ENCODE measurements at regions not wholly inside any gene's neighbourhood (a gene's known extent, or its start where the extent isn't known, plus 50 kb on each side); places are given as distances from the start of the nearest gene placed in this dataset.
"Not testable (repeated sequence)": the region's sequence is repeated elsewhere in the genome, so short reads cannot be mapped to it uniquely, and the experiment has no call there.

DNA sequence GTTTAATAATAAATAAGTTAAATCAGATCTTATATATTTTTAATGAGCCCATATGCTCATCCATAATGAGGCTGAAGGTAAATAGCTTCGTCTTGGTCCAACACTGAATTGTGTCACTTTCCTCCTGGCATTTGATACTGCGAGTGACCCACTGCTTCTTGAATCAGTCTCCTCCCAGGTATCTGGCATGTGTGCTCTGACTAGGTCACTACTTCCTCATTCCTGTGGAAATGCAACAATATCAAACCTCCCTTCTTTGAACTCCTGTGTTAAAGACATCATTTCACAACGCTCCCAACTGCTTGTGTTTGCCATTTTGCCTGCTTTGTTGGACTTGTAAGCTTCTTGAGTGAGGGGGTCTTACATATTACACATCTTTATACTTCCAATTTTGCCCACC is 157.7 kb downstream of the SLC24A2 start:
- intact Hi-C loops (cut with DNase I; ENCODE audit: low total_unique reads) (no loop called here), in situ Hi-C loops (cut with MboI; ENCODE audit: low sequenced_read_pairs in 4 of 4) (no loop called here)
- H3K27ac ChIP-seq, result no peak overlapping the region
- no peaks in the 10 kb centered on the region for H3K4me1 ChIP-seq
- no peaks in the 10 kb centered on the region for H3K36me3 ChIP-seq
- ATAC-seq, result no peak
- no peak overlapping the region for H3K4me3 ChIP-seq
- DNase-seq, result no peak
- TF ChIP-seq, protein P1, sequence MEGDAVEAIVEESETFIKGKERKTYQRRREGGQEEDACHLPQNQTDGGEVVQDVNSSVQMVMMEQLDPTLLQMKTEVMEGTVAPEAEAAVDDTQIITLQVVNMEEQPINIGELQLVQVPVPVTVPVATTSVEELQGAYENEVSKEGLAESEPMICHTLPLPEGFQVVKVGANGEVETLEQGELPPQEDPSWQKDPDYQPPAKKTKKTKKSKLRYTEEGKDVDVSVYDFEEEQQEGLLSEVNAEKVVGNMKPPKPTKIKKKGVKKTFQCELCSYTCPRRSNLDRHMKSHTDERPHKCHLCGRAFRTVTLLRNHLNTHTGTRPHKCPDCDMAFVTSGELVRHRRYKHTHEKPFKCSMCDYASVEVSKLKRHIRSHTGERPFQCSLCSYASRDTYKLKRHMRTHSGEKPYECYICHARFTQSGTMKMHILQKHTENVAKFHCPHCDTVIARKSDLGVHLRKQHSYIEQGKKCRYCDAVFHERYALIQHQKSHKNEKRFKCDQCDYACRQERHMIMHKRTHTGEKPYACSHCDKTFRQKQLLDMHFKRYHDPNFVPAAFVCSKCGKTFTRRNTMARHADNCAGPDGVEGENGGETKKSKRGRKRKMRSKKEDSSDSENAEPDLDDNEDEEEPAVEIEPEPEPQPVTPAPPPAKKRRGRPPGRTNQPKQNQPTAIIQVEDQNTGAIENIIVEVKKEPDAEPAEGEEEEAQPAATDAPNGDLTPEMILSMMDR (IDR thresholded peaks at IDR 0.05 in 4 of 5, conservative IDR thresholded peaks at IDR 0.05 in 1 of 5), result no peak
- no peak for TF ChIP-seq POLR2A (IDR thresholded peaks at IDR 0.05)
- no peaks in the 10 kb centered on the region for H3K27me3 ChIP-seq
- H3K9me3 ChIP-seq, result no peaks in the 10 kb centered on the region

DNA sequence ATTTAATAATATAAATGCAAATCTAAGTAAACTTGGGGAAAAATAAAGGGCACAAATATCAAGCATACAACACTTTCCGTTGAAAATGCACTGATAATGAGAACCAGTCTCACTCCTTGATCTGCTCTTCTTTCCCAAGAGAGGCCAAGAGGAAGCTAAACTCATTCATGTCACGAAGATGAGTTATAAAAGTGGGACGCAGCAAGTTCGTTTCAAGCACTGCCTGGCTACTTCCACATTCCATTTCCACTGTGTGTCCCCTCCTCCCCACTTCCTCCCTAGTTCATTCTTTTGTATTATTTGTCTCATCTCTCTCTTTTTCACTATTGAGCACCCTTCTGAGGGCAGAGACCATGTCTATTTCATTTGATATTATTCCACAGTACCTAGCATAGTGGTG is 158.1 kb downstream of the SLC24A2 start:
- in situ Hi-C loops (cut with MboI; ENCODE audit: low sequenced_read_pairs in 4 of 4), result no loop called here
- intact Hi-C loops (cut with DNase I; ENCODE audit: low total_unique reads), result no loop called here
- no peaks in the 10 kb centered on the region for H3K4me1 ChIP-seq
- DNase-seq (no peak), ATAC-seq (no peak)
- H3K27me3 ChIP-seq, result no peaks in the 10 kb centered on the region
- TF ChIP-seq POLR2A (IDR thresholded peaks at IDR 0.05), result no peak
- TF ChIP-seq, protein P1 (IDR thresholded peaks at IDR 0.05 in 4 of 5, conservative IDR thresholded peaks at IDR 0.05 in 1 of 5), result no peak
- no peaks in the 10 kb centered on the region for H3K36me3 ChIP-seq
- H3K4me3 ChIP-seq, result no peak overlapping the region
- no peak overlapping the region for H3K27ac ChIP-seq
- H3K9me3 ChIP-seq, result no peaks in the 10 kb centered on the region

DNA sequence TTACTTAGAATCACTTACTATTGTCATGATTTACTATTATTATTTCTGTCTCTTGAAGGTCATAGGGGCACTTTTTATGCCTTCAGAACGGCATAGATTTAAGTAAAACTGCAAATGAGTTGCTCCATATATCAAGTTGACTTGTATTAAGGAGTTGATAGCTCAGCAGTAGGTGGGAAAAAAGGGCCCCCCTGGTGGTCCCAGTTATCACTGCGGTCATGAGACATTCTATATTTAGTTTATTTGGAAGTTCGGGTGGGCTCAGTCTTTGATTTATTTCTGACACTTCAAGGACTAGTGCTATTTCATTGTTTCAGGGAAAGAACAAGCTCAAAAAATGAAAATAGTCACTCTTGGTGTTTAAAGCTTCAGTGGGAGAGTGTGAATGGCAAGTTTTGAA is 159.3 kb downstream of the SLC24A2 start:
- no peak overlapping the region for H3K4me3 ChIP-seq
- no peaks in the 10 kb centered on the region for H3K9me3 ChIP-seq
- TF ChIP-seq, protein P1 (IDR thresholded peaks at IDR 0.05 in 4 of 5, conservative IDR thresholded peaks at IDR 0.05 in 1 of 5), result no peak
- DNase-seq (no peak), ATAC-seq (no peak)
- H3K27me3 ChIP-seq, result no peaks in the 10 kb centered on the region
- no peaks in the 10 kb centered on the region for H3K4me1 ChIP-seq
- intact Hi-C loops (cut with DNase I; ENCODE audit: low total_unique reads) (no loop called here), in situ Hi-C loops (cut with MboI; ENCODE audit: low sequenced_read_pairs in 4 of 4) (no loop called here)
- no peaks in the 10 kb centered on the region for H3K36me3 ChIP-seq
- H3K27ac ChIP-seq, result no peak overlapping the region

DNA sequence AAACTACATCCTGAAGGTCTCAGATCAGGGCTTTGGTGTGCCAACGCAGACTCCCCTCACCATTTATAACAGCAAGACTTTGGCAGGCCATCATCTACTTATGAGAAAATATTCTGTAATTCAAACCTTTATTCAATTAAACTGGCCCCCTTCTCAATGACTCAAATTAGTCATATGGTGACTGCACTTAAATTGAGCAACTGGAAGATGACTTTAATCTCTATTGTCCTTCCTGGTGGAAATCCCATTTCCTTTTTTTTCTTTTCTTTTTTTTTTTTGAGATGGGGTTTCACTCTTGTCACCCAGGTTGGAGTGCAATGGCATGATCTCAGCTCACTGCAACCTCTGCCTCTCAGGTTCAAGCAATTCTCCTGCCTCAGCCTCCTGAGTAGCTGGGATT is 163.4 kb downstream of the SLC24A2 start:
- H3K9me3 ChIP-seq; intact Hi-C loops (cut with DNase I; ENCODE audit: low total_unique reads); ATAC-seq; H3K4me3 ChIP-seq; H3K27me3 ChIP-seq; H3K27ac ChIP-seq; in situ Hi-C loops (cut with MboI; ENCODE audit: low sequenced_read_pairs in 4 of 4); H3K4me1 ChIP-seq; H3K36me3 ChIP-seq; DNase-seq: not testable (repeated sequence)

DNA sequence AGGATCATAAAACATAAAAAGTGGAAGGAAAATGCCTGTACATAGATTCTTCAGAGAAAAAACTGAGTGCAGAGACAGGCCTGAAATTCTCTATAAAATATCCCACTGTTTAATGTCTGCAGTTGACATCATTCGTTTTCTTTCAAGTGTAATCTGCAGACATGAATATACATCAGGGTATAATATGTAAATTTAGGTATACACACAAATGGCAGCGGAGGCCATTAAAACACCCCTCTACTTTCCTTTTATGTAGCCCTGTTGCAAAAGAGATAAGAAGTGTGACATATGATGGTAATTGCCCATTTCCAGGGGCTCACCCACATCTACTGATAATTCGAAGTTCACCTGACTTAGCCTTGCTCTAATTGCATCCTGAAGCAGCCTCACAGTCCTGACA is 164.3 kb downstream of the SLC24A2 start:
- TF ChIP-seq, protein P1 (IDR thresholded peaks at IDR 0.05 in 4 of 5, conservative IDR thresholded peaks at IDR 0.05 in 1 of 5), result no peak
- TF ChIP-seq POLR2A (IDR thresholded peaks at IDR 0.05), result no peak
- in situ Hi-C loops (cut with MboI; ENCODE audit: low sequenced_read_pairs in 4 of 4), result loop anchor here in 1 of 4 donors (25.0 kb wide), 1 partner anchor 88 kb away; no protein-coding TSS in a partner anchor

More for the DNA sequence above, 164.3 kb downstream of the SLC24A2 start:
- Histone ChIP-seq H3K36me3 (no peaks in the 10 kb centered on the region), H3K27me3 (no peaks in the 10 kb centered on the region), H3K9me3 (no peaks in the 10 kb centered on the region), H3K4me3 (no peak overlapping the region), H3K4me1 (no peaks in the 10 kb centered on the region), H3K27ac (no peak overlapping the region)
- ATAC-seq, result no peak
- no peak for DNase-seq
- intact Hi-C loops (cut with DNase I; ENCODE audit: low total_unique reads), result no loop called here
